Chondrocyte (in vitro differentiated cells): ENCODE measurements at regions not wholly inside any gene's neighbourhood (a gene's known extent, or its start where the extent isn't known, plus 50 kb on each side); places are given as distances from the start of the nearest gene placed in this dataset.
A peak's percentile ranks its signal among the peaks of the same experiment; 100 is the strongest.

Experiments used
- DNase-seq: peaks from one replicate; pipeline ENCODE4 v3.0.0; 2021; ENCODE audit warnings: mixed read lengths, low spot score
- H3K27ac Mint-ChIP-seq: one replicate; pipeline ENCODE4 v1.8.0; 2021; ENCODE audit warnings: mild to moderate bottlenecking, moderate library complexity, mixed read lengths; ENCODE audit not compliant: unreplicated experiment
- H3K27me3 Mint-ChIP-seq: 2 replicates; pipeline ENCODE4 v1.8.0; 2021; ENCODE audit warnings: low read depth, mixed read lengths
- H3K36me3 Mint-ChIP-seq: 2 replicates; pipeline ENCODE4 v1.8.0; 2021; ENCODE audit warnings: low read depth, mixed read lengths
- H3K4me1 Mint-ChIP-seq: 2 replicates; pipeline ENCODE4 v1.8.0; 2021; ENCODE audit warnings: low read depth, mild to moderate bottlenecking, mixed read lengths
- H3K4me3 Mint-ChIP-seq: one replicate; pipeline ENCODE4 v1.8.0; 2021; ENCODE audit warnings: mild to moderate bottlenecking, moderate library complexity, mixed read lengths; ENCODE audit not compliant: unreplicated experiment
- H3K9me3 Mint-ChIP-seq: 2 replicates; pipeline ENCODE4 v1.8.0; 2021; ENCODE audit warnings: low read depth, mixed read lengths
- CTCF ChIP-seq: fragments of 200-600 bp; sonication (generic); IDR thresholded peaks from 2 replicates; pipeline ENCODE4 v1.5.0; 2021; ENCODE audit warnings: antibody characterized with exemption, mild to moderate bottlenecking, moderate library complexity

GRCh38 chr10:132467464-132468149 is 70.0 kb upstream of the INPP5A start:
- TF ChIP-seq CTCF, result no peak
- Mint-ChIP-seq H3K27me3 (peaks cover 4% of the 10 kb centered on the region), H3K4me1 (peaks cover 4% of the 10 kb centered on the region), H3K36me3 (peaks cover 1% of the 10 kb centered on the region), H3K9me3 (peaks cover 3% of the 10 kb centered on the region), H3K27ac (no peak overlapping the region), H3K4me3 (no peak overlapping the region)
- peak; percentile 89 for DNase-seq

- H3K9me3 Mint-ChIP-seq, result peaks cover 3% of the 10 kb centered on the region
- H3K4me3 Mint-ChIP-seq, result no peak overlapping the region
- H3K27me3 Mint-ChIP-seq, result peaks cover 4% of the 10 kb centered on the region
- peaks cover 4% of the 10 kb centered on the region for H3K4me1 Mint-ChIP-seq
- DNase-seq, result no peak
- no peak overlapping the region for H3K27ac Mint-ChIP-seq
- TF ChIP-seq CTCF, result no peak
- peaks cover 1% of the 10 kb centered on the region for H3K36me3 Mint-ChIP-seq
Measured at GRCh38 chr10:132468216-132468615, 69.4 kb upstream of the INPP5A start.

- peaks cover 4% of the 10 kb centered on the region for H3K4me1 Mint-ChIP-seq
- peak; percentile 68 for DNase-seq
- no peak for TF ChIP-seq CTCF
- no peak overlapping the region for H3K4me3 Mint-ChIP-seq
- no peak overlapping the region for H3K27ac Mint-ChIP-seq
- peaks cover 3% of the 10 kb centered on the region for H3K9me3 Mint-ChIP-seq
- H3K27me3 Mint-ChIP-seq, result peaks cover 9% of the 10 kb centered on the region
- peaks cover 1% of the 10 kb centered on the region for H3K36me3 Mint-ChIP-seq
Measured at GRCh38 chr10:132468651-132469050, 68.9 kb upstream of the INPP5A start.

- peak; percentile 64 for DNase-seq
- peaks cover 3% of the 10 kb centered on the region for H3K9me3 Mint-ChIP-seq
- no peak overlapping the region for H3K4me3 Mint-ChIP-seq
- peaks cover 4% of the 10 kb centered on the region for H3K4me1 Mint-ChIP-seq
- peaks cover 1% of the 10 kb centered on the region for H3K36me3 Mint-ChIP-seq
- H3K27ac Mint-ChIP-seq, result no peak overlapping the region
- no peak for TF ChIP-seq CTCF
- peaks cover 9% of the 10 kb centered on the region for H3K27me3 Mint-ChIP-seq
Measured at GRCh38 chr10:132469197-132469884, 68.2 kb upstream of the INPP5A start.

- no peak for TF ChIP-seq CTCF
- peak; percentile 48 for DNase-seq
- Mint-ChIP-seq H3K9me3 (peaks cover 3% of the 10 kb centered on the region), H3K4me1 (peaks cover 4% of the 10 kb centered on the region), H3K27me3 (peaks cover 11% of the 10 kb centered on the region), H3K36me3 (peaks cover 1% of the 10 kb centered on the region), H3K4me3 (no peak overlapping the region), H3K27ac (no peak overlapping the region)
Measured at GRCh38 chr10:132470410-132471124, 67.0 kb upstream of the INPP5A start.
